GM13977 (cell line): ENCODE measurements at regions not wholly inside any gene's neighbourhood (a gene's known extent, or its start where the extent isn't known, plus 50 kb on each side); places are given as distances from the start of the nearest gene placed in this dataset.

Experiments
- DNase-seq: peaks from one replicate; pipeline ENCODE4 v3.0.0; 2012; ENCODE audit warnings: low spot score
- CTCF ChIP-seq: IDR thresholded peaks from 2 replicates; pipeline ENCODE4 v1.5.1; 2012; ENCODE audit warnings: mild to moderate bottlenecking, control low read depth; ENCODE audit not compliant: insufficient read depth; ENCODE audit errors: extremely low read depth, missing control alignments
- in situ Hi-C: fragments of 300-500 bp; cut with MboI; formaldehyde crosslinking; loops from one replicate; pipeline ENCODE4 v1.12.0; 2022; ENCODE audit warnings: low sequenced_read_pairs, low pct_unique_long_range_greater_than_20kb, mixed read lengths, inconsistent platforms; ENCODE audit not compliant: unreplicated experiment

- in situ Hi-C loops = no loop called here
- TF ChIP-seq CTCF = no peak
- no peak for DNase-seq
Observed at GRCh38 chr2:19580264-19580663, 221.8 kb upstream of the OSR1 start.

DNA sequence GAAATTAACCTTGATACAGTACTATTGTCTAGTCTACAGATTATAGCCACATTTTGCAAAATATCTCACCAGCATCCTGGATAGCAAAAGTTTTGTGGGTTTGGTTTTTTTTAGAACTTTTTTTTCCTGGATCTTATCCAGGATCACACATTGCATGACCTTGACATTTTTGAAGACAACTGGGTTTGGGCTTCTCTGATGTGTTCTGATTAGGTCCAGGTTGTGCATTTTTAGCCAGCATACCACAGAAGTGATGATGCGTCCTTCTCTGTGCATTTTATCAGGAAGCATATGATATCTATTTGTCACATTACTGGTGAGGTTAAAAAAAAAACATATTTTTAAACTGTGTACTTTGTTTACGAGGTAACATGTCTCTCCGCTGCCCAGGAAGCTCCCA lies 221.0 kb upstream of the OSR1 start:
- in situ Hi-C loops = no loop called here
- no peak for TF ChIP-seq CTCF
- DNase-seq = no peak

DNA sequence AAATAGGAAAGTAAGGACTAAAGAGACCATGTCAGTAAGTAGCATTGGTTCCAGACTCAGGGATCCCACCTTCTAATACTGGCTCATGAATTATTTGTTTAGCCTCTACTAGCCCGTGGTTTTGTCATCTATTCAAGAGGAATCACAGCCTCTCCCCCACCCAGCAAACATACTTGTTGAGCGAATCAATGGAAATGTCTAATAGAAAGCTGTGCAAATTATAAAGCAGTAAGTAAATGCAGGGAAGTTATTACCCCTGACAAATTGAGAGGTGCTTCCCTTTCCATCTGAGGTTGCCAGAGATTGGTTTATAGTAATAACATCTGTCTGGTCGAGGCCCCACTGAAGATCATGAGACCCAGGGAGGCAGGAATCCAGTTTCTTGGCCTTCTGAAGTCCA lies 219.3 kb upstream of the OSR1 start:
- TF ChIP-seq CTCF = no peak
- DNase-seq = no peak
- in situ Hi-C loops = no loop called here

GRCh38 chr2:19576411-19576810 lies 218.0 kb upstream of the OSR1 start:
- in situ Hi-C loops = no loop called here
- no peak for DNase-seq
- no peak for TF ChIP-seq CTCF

DNA sequence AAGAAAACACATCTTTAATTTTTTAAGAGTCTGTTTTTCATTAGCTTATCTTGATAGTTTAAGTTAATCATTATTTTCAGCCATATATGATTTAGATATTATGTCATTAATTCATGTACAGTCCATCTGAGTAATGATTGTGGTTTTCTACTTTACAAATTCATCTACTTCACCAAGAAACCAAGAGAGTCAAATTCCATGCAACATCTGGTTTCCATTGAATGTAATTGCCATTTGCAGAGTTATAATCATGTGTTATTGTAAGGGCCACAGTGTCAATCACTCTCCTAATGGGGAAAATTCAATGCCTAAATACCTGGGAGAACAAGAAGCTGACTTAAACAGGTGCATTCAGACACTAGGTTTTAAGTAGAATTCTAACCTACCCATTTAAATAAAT lies 217.2 kb upstream of the OSR1 start:
- in situ Hi-C loops = no loop called here
- TF ChIP-seq CTCF = no peak

GRCh38 chr2:19574778-19575260 lies 216.4 kb upstream of the OSR1 start:
- in situ Hi-C loops = no loop called here
- DNase-seq = no peak
- no peak for TF ChIP-seq CTCF

More for the DNA sequence above, 217.2 kb upstream of the OSR1 start:
- DNase-seq = no peak

DNA sequence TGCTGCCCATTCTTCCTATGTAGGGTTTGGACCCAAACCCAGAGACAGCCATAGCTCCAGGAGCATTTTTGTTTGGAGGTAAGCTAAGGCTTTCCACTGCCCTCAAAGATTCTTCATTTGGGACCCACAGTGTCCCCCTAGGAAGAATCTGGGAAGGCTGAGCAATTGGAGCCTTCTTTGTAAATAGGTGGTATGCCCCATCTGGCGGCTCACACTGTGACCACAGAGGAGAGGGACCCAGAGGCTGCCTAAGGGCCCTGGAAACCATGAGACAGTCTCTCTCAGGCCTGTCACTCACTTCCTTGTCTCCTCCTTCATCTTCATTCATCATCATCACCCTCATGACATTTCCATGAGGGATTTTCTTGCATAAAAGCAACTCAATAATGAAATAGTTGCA lies 215.4 kb upstream of the OSR1 start:
- TF ChIP-seq CTCF = no peak
- no peak for DNase-seq
- in situ Hi-C loops = no loop called here
